HK-2 (cell line): ENCODE measurements at regions not wholly inside any gene's neighbourhood (a gene's known extent, or its start where the extent isn't known, plus 50 kb on each side); places are given as distances from the start of the nearest gene placed in this dataset.

Experiments used
- DNase-seq: peaks from one replicate; pipeline ENCODE4 v3.0.0-alpha.2; 2018; ENCODE audit not compliant: unreplicated experiment

GRCh38 chr2:219769090-219769910, 141.9 kb downstream of the SLC4A3 start:
- DNase-seq, result no peak

GRCh38 chr2:219772103-219772635, 144.7 kb downstream of the SLC4A3 start:
- DNase-seq, result no peak

- no peak for DNase-seq
Measured at GRCh38 chr2:219772697-219773096, 145.3 kb downstream of the SLC4A3 start.

GRCh38 chr2:219775506-219775905, 148.1 kb downstream of the SLC4A3 start:
- no peak for DNase-seq

- no peak for DNase-seq
Measured at GRCh38 chr2:219777388-219777787, 150.0 kb downstream of the SLC4A3 start.

GRCh38 chr2:219778189-219778588, 150.8 kb downstream of the SLC4A3 start:
- no peak for DNase-seq

- no peak for DNase-seq
Measured at GRCh38 chr2:219782737-219783348, 155.4 kb downstream of the SLC4A3 start.

GRCh38 chr2:219783359-219783975, 156.0 kb downstream of the SLC4A3 start:
- no peak for DNase-seq

- no peak for DNase-seq
Measured at GRCh38 chr2:219784178-219784577, 156.7 kb downstream of the SLC4A3 start.

- no peak for DNase-seq
Measured at GRCh38 chr2:219789476-219789875, 162.0 kb downstream of the SLC4A3 start.

- no peak for DNase-seq
Measured at GRCh38 chr2:219792446-219792845, 165.0 kb downstream of the SLC4A3 start.

- no peak for DNase-seq
Measured at GRCh38 chr2:219798430-219798829, 171.0 kb downstream of the SLC4A3 start.

GRCh38 chr2:219803294-219803693, 175.9 kb downstream of the SLC4A3 start:
- DNase-seq, result no peak

GRCh38 chr2:219810895-219811294, 183.5 kb downstream of the SLC4A3 start:
- no peak for DNase-seq

- no peak for DNase-seq
Measured at GRCh38 chr2:219812672-219813071, 185.2 kb downstream of the SLC4A3 start.

- no peak for DNase-seq
Measured at GRCh38 chr2:219820767-219821166, 193.3 kb downstream of the SLC4A3 start.

GRCh38 chr2:219823574-219823973, 196.1 kb downstream of the SLC4A3 start:
- DNase-seq, result no peak

GRCh38 chr2:219824996-219825395, 197.6 kb downstream of the SLC4A3 start:
- DNase-seq, result no peak

- no peak for DNase-seq
Measured at GRCh38 chr2:219828127-219828526, 200.7 kb downstream of the SLC4A3 start.

GRCh38 chr2:219829667-219830352, 202.4 kb downstream of the SLC4A3 start:
- DNase-seq, result no peak

- DNase-seq, result no peak
Measured at GRCh38 chr2:219830353-219830738, 202.9 kb downstream of the SLC4A3 start.

GRCh38 chr2:219831957-219832356, 204.5 kb downstream of the SLC4A3 start:
- DNase-seq, result no peak
